ENCODE measurements at regions not wholly inside any gene's neighbourhood (a gene's known extent, or its start where the extent isn't known, plus 50 kb on each side); places are given as distances from the start of the nearest gene placed in this dataset.

DNA sequence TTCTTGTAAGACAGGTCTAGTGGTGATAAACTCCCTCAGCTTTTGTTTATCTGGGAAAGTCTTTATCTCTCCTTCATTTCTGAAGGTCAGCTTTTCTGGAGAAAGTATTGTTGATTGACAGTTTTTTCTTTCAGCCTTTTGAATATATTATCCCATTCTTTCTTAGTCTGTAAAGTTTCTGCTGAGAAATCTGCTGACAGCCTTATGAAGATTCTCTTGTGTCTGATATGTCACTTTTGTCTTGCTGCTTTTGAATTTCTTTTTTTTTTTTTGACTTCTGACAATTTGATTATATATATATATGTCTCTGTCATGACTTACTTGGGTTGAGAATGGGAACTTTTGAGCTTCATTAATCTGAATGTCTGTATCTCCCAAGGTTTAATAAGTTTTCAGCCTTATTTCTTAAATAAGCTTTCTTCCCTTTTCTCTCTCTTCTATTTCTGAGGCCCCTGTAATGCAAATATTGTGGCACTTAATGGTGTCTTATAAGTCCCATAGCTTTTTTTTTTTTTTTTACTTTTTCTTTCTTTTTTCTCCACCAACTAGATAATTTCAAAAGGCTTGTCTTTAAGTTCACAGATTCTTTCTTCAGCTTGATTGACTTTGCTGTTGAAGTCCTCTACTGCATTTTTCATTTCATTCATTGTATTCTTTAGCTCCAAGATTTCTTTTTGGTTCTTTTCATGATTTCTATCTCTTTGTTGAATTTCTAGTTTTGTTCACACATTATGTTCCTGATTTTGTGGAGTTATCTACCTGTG is 81.4 kb upstream of the IL6 start:
- no peak for DNase-seq
- Histone ChIP-seq H3K4me3 (no peak overlapping the region), H3K9me3 (replicated peaks in 1 of 3) (peaks cover 0 to 9% (median 0%) of the 10 kb centered on the region in 3 donors), H3K27me3 (no peaks in the 10 kb centered on the region), H3K27ac (no peak overlapping the region), H3K36me3 (replicated peaks in 1 of 2) (no peaks in the 10 kb centered on the region), H3K4me1 (replicated peaks in 1 of 2) (no peaks in the 10 kb centered on the region)
- TF ChIP-seq POLR2A (IDR thresholded peaks at IDR 0.05): no peak
- TF ChIP-seq, protein P1, sequence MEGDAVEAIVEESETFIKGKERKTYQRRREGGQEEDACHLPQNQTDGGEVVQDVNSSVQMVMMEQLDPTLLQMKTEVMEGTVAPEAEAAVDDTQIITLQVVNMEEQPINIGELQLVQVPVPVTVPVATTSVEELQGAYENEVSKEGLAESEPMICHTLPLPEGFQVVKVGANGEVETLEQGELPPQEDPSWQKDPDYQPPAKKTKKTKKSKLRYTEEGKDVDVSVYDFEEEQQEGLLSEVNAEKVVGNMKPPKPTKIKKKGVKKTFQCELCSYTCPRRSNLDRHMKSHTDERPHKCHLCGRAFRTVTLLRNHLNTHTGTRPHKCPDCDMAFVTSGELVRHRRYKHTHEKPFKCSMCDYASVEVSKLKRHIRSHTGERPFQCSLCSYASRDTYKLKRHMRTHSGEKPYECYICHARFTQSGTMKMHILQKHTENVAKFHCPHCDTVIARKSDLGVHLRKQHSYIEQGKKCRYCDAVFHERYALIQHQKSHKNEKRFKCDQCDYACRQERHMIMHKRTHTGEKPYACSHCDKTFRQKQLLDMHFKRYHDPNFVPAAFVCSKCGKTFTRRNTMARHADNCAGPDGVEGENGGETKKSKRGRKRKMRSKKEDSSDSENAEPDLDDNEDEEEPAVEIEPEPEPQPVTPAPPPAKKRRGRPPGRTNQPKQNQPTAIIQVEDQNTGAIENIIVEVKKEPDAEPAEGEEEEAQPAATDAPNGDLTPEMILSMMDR (IDR thresholded peaks at IDR 0.05): no peak
- intact Hi-C loops (cut with DNase I): no loop called here

DNA sequence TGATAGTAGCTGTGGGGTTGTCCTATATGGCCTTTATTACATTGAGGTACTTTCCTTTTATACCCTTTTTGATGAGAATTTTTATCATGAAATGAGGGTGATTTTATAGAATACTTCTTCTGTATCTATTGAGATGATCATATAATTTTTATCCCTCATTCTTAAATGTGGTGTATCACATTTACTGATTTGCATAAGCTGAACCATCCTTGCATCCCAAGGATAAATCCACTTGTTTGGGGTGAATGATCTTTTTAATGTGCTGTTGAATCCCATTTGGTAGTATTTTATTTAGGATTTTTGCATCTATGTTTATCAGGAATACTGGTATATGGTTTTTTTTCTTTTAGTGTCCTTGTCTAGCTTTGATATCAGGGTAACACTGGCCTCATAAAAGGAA is 84.5 kb upstream of the IL6 start:
- no peak for DNase-seq
- H3K9me3 ChIP-seq (replicated peaks in 1 of 3): peaks cover 0 to 9% (median 0%) of the 10 kb centered on the region in 3 donors
- no peak overlapping the region for H3K27ac ChIP-seq
- no peaks in the 10 kb centered on the region for H3K36me3 ChIP-seq (replicated peaks in 1 of 2)
- TF ChIP-seq POLR2A (IDR thresholded peaks at IDR 0.05): no peak
- TF ChIP-seq, protein P1 (IDR thresholded peaks at IDR 0.05): no peak
- H3K27me3 ChIP-seq: no peaks in the 10 kb centered on the region
- H3K4me3 ChIP-seq: no peak overlapping the region
- intact Hi-C loops (cut with DNase I): no loop called here
- no peaks in the 10 kb centered on the region for H3K4me1 ChIP-seq (replicated peaks in 1 of 2)

DNA sequence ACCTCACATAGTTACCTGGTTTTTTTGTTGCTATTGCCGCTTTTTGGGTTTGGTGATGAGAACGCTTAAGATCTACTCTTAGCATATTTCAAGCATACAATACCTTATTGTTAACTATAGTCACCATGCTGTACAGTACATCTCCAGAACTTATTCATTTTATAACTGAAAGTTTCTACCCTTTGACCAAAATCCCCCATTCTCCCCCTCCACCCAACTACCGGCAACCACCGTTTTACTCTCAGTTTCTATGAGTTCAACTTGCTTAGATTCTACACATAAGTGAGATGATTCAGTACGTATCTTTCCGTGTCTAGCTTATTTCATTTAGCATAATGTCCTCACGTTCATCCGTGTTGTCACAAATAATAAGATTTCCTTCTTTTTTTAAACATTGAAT is 86.7 kb upstream of the IL6 start:
- Histone ChIP-seq H3K4me1 (replicated peaks in 1 of 2) (no peaks in the 10 kb centered on the region), H3K27ac (no peak overlapping the region), H3K4me3 (no peak overlapping the region), H3K36me3 (replicated peaks in 1 of 2) (no peaks in the 10 kb centered on the region), H3K27me3 (no peaks in the 10 kb centered on the region), H3K9me3 (replicated peaks in 1 of 3) (no peaks in the 10 kb centered on the region)
- WGBS, 4 donors: 86 to 90% (median 88%) methylated on average over 8 of the region's 8 CpGs
- no peak for DNase-seq
- TF ChIP-seq POLR2A (IDR thresholded peaks at IDR 0.05): no peak
- TF ChIP-seq, protein P1 (IDR thresholded peaks at IDR 0.05): no peak
- intact Hi-C loops (cut with DNase I): no loop called here

DNA sequence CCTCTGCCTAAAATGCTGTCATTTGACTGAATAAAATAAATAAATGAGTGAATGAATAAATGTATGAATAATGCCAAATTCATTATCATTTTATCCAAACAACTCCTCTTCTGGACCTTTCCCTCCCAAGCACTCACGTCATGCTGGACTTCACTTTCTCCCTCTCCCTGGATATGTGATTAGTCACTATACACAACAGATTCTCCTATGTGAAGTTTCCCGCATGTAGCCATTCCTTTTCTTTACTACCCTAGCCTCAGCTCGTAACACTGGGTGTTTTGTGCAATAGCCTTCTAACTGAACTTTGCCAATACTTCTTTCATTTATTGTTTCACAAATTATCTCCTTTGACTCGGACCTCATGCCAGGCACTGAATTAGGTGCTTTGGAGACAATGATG is 87.6 kb upstream of the IL6 start:
- no peak for DNase-seq
- H3K27ac ChIP-seq: no peak overlapping the region
- no peaks in the 10 kb centered on the region for H3K4me1 ChIP-seq (replicated peaks in 1 of 2)
- intact Hi-C loops (cut with DNase I): no loop called here
- 67 to 78% (median 76%) methylated on average over 4 of the region's 4 CpGs for WGBS, 4 donors
- TF ChIP-seq, protein P1 (IDR thresholded peaks at IDR 0.05): no peak
- TF ChIP-seq POLR2A (IDR thresholded peaks at IDR 0.05): no peak
- H3K27me3 ChIP-seq: no peaks in the 10 kb centered on the region
- H3K9me3 ChIP-seq (replicated peaks in 1 of 3): no peaks in the 10 kb centered on the region
- H3K4me3 ChIP-seq: no peak overlapping the region
- no peaks in the 10 kb centered on the region for H3K36me3 ChIP-seq (replicated peaks in 1 of 2)

Data from adrenal gland (tissue), 9 donors.